Activated B cell treated with CpG ODN at 0.5 μM for 24 hours (primary cell): ENCODE measurements at regions not wholly inside any gene's neighbourhood (a gene's known extent, or its start where the extent isn't known, plus 50 kb on each side); places are given as distances from the start of the nearest gene placed in this dataset.

ENCODE experiments used
- ATAC-seq: fragments of 200-7000 bp; cut with Tn5 transposase; one replicate; pipeline ENCODE4 v1.10.0; 2021; ENCODE audit warnings: low read depth, mild to moderate bottlenecking, moderate library complexity
- CTCF ChIA-PET: fragments of 350-600 bp; sonication (Branson Sonifier 250); formaldehyde crosslinking; loops from one replicate; lab custom pipeline; 2021; ENCODE audit warnings: antibody characterized with exemption; lab: Charles Lee
- POLR2A ChIA-PET: fragments of 350-600 bp; sonication (Branson Sonifier 250); formaldehyde crosslinking; loops from one replicate; lab custom pipeline; 2021; ENCODE audit warnings: antibody characterized with exemption; lab: Charles Lee
- DNase-seq: peaks from one replicate; pipeline ENCODE4 v3.0.0; 2022
- H3K27ac Mint-ChIP-seq: one replicate; pipeline ENCODE4 v1.8.0; 2020; ENCODE audit warnings: mixed read lengths
- H3K27me3 Mint-ChIP-seq: one replicate; pipeline ENCODE4 v1.8.0; 2021; ENCODE audit warnings: mixed read lengths
- H3K36me3 Mint-ChIP-seq: one replicate; pipeline ENCODE4 v1.8.0; 2021; ENCODE audit warnings: low read depth, mixed read lengths
- H3K4me1 Mint-ChIP-seq: one replicate; pipeline ENCODE4 v1.8.0; 2021; ENCODE audit warnings: mixed read lengths
- H3K4me3 Mint-ChIP-seq: one replicate; pipeline ENCODE4 v1.8.0; 2020; ENCODE audit warnings: mild to moderate bottlenecking, mixed read lengths
- H3K9me3 Mint-ChIP-seq: one replicate; pipeline ENCODE4 v1.8.0; 2020; ENCODE audit warnings: mixed read lengths
- intact Hi-C: fragments of 100-400 bp; cut with micrococcal nuclease; formaldehyde crosslinking; loops from one replicate; pipeline ENCODE4 v1.15.1; 2024
- TF ChIP-seq, protein P1 (sequence below): fragments of 200-600 bp; IDR thresholded peaks from one replicate; pipeline ENCODE4 v1.8.0; 2022; ENCODE audit warnings: antibody characterized with exemption, mild to moderate bottlenecking

DNA sequence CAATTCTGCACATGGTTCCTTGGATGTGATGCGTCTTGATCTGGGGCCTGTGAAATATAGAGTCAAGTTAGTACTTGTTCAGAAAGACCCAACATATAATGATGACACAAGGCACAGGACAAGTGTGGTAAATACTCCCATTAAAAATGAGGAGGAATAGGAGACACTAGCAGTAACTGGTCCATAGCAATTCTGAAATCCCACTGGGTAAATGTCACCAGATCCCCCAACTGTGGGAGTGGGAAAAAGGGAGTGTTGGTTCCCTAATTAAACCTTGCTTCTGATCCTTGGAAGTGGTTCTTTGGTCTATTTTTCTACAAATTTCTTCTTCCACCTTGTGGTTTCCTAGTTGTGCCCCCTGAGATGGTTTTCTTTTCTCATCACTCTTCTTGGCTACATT lies 62.5 kb upstream of the NRP1 start:
- ChIA-PET POLR2A (no interaction called here), CTCF (no interaction called here)
- Mint-ChIP-seq H3K27ac (no peak overlapping the region), H3K4me3 (no peak overlapping the region), H3K27me3 (peaks cover 1% of the 10 kb centered on the region), H3K9me3 (peaks cover 14% of the 10 kb centered on the region), H3K4me1 (no peaks in the 10 kb centered on the region), H3K36me3 (no peaks in the 10 kb centered on the region)
- intact Hi-C loops: no loop called here
- DNase-seq: no peak
- TF ChIP-seq, protein P1, sequence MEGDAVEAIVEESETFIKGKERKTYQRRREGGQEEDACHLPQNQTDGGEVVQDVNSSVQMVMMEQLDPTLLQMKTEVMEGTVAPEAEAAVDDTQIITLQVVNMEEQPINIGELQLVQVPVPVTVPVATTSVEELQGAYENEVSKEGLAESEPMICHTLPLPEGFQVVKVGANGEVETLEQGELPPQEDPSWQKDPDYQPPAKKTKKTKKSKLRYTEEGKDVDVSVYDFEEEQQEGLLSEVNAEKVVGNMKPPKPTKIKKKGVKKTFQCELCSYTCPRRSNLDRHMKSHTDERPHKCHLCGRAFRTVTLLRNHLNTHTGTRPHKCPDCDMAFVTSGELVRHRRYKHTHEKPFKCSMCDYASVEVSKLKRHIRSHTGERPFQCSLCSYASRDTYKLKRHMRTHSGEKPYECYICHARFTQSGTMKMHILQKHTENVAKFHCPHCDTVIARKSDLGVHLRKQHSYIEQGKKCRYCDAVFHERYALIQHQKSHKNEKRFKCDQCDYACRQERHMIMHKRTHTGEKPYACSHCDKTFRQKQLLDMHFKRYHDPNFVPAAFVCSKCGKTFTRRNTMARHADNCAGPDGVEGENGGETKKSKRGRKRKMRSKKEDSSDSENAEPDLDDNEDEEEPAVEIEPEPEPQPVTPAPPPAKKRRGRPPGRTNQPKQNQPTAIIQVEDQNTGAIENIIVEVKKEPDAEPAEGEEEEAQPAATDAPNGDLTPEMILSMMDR: no peak
- no peak for ATAC-seq

DNA sequence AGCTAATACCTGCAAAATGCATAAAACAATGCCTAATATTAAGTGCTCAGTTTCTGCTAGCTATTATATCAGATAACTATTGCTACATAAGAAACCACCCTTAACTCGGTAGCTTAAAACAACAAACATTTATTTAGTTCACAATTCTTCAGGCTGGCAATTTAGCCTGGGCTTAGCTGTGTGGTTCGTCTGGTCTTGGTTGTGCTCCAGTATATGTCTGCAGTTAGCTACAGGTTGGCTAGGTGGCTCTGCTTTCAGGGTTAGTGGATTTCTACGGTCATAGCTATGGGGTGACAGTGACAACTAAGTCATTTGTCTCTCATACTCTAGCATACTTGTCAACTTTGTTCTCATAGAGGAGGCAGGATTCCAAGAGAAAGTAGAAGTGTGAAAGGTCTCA lies 61.8 kb upstream of the NRP1 start:
- POLR2A ChIA-PET: no interaction called here
- TF ChIP-seq, protein P1: no peak
- Mint-ChIP-seq H3K9me3 (peaks cover 14% of the 10 kb centered on the region), H3K4me3 (no peak overlapping the region), H3K36me3 (no peaks in the 10 kb centered on the region), H3K27ac (no peak overlapping the region), H3K27me3 (peaks cover 1% of the 10 kb centered on the region), H3K4me1 (no peaks in the 10 kb centered on the region)
- CTCF ChIA-PET: no interaction called here
- DNase-seq (no peak), ATAC-seq (no peak)
- intact Hi-C loops: no loop called here

DNA sequence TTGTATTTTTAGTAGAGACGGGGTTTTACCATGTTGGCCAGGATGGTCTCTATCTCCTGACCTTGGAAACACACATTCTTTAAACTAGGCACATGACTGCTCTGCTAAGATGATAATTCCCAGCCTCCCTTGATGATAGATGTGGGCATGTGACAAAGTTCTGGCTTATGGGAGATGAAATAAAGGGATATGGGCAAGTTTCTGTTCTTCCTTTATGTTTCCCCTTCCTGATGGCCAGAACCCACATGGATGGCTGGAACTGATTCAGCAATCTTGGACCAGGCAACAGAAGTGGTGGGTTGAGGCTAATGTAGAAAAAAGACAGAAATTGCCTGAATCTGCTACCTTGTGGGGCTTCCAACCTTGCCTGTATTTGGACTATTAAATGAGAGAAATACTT lies 60.7 kb upstream of the NRP1 start:
- POLR2A ChIA-PET: no interaction called here
- Mint-ChIP-seq H3K27me3 (peaks cover 2% of the 10 kb centered on the region), H3K9me3 (peaks cover 14% of the 10 kb centered on the region), H3K4me1 (no peaks in the 10 kb centered on the region), H3K27ac (no peak overlapping the region), H3K4me3 (no peak overlapping the region), H3K36me3 (no peaks in the 10 kb centered on the region)
- no peak for ATAC-seq
- intact Hi-C loops: no loop called here
- CTCF ChIA-PET: no interaction called here
- TF ChIP-seq, protein P1: no peak
- no peak for DNase-seq

DNA sequence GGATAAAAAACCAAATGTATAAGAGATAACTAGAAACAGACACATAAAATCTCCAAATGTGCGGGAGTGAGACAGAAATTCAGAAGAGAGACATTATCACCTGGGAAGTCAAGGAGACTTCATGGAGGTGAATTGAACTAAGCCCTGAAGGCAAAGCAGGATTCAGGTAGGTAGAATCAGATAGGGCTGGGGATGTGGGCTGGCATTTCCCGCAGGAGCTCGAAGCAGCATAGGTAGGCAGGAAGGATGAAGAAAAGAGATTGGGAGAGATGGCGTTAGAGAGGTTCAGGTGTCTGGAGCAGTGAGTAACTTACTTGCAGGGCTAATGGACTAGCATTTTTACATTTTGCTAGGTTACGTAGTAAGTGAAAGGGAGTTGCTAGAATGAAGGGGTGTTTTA lies 58.2 kb upstream of the NRP1 start:
- H3K9me3 Mint-ChIP-seq: peaks cover 12% of the 10 kb centered on the region
- peaks cover 2% of the 10 kb centered on the region for H3K27me3 Mint-ChIP-seq
- ChIA-PET POLR2A (no interaction called here), CTCF (no interaction called here)
- intact Hi-C loops: no loop called here
- H3K4me1 Mint-ChIP-seq: no peaks in the 10 kb centered on the region
- no peak for DNase-seq
- TF ChIP-seq, protein P1: no peak
- no peak overlapping the region for H3K4me3 Mint-ChIP-seq
- H3K36me3 Mint-ChIP-seq: no peaks in the 10 kb centered on the region
- no peak for ATAC-seq
- no peak overlapping the region for H3K27ac Mint-ChIP-seq

DNA sequence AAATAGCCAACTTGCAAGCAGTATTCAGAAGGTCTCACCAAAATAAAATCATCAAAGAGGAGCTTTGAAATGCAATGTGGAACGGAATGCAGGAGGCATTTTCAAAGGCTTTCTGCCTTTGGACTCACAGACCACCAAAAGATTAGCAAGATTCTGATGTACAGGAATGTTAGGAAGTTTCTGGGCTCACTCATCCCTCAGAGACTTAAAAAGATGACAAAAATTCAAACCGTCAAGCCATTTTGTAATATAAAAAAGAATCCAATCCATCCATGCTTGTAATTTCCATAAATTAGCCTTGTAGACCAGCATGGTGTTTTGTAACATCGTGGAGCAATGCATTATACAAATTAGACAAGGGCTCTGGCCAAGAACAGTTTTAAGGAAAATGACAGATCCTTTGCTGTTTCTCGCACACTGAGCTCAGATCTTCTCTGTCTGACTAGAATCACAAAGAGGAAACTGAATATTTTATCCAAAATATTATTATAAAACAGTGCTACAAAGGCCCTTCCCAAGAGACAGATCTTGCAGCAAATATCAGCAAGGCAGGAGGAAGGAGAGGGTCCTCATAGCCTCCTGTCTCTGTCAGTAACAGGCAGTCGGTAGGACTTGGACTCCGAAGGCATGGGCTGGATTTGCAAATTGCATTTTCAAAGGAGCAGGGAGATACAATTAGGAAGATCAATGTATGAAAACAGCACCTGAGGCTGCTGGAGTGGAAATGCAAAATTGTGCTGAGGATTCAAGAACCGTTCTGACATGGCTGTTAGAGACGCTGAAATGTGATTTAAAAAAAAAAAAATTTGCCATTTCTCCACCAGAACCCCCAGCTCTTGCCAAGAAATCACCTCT lies 57.4 kb upstream of the NRP1 start:
- H3K4me1 Mint-ChIP-seq: no peaks in the 10 kb centered on the region
- DNase-seq (no peak), ATAC-seq (no peak)
- CTCF ChIA-PET: no interaction called here
- H3K27ac Mint-ChIP-seq: no peak overlapping the region
- H3K4me3 Mint-ChIP-seq: no peak overlapping the region
- no peaks in the 10 kb centered on the region for H3K36me3 Mint-ChIP-seq
- TF ChIP-seq, protein P1: no peak
- intact Hi-C loops: no loop called here
- H3K27me3 Mint-ChIP-seq: peaks cover 2% of the 10 kb centered on the region
- POLR2A ChIA-PET: no interaction called here
- H3K9me3 Mint-ChIP-seq: peaks cover 4% of the 10 kb centered on the region
